Bronchial epithelial cell (primary cell): ENCODE measurements at regions not wholly inside any gene's neighbourhood (a gene's known extent, or its start where the extent isn't known, plus 50 kb on each side); places are given as distances from the start of the nearest gene placed in this dataset.
A peak's percentile ranks its signal among the peaks of the same experiment; 100 is the strongest.
"Not testable (repeated sequence)": the region's sequence is repeated elsewhere in the genome, so short reads cannot be mapped to it uniquely, and the experiment has no call there.

ENCODE experiments used
- DNase-seq: peaks from one replicate; pipeline ENCODE4 v3.0.0-alpha.2; 2010; ENCODE audit warnings: low read depth
- FAIRE-seq: peaks from 2 replicates; lab custom pipeline; 2011; peaks lifted over from hg19 to GRCh38; lab: Jason Lieb, UNC
- H3K27me3 ChIP-seq: 2 replicates; pipeline ENCODE4 v1.5.1; 2011; ENCODE audit warnings: low read length; ENCODE audit not compliant: control insufficient read depth, insufficient read depth
- H3K36me3 ChIP-seq: 2 replicates; pipeline ENCODE4 v1.5.1; 2011; ENCODE audit warnings: low read length; ENCODE audit not compliant: control insufficient read depth, insufficient read depth
- H3K4me3 ChIP-seq: 2 replicates; pipeline ENCODE4 v1.5.1; 2011; ENCODE audit warnings: mild to moderate bottlenecking, low read depth, low read length, control low read depth
- TF ChIP-seq, protein P1 (sequence below): IDR thresholded peaks from 2 replicates; pipeline ENCODE4 v1.5.1; 2011; ENCODE audit warnings: mild to moderate bottlenecking, moderate library complexity, low read length, control low read depth, inconsistent platforms; ENCODE audit not compliant: insufficient read depth, severe bottlenecking

DNA sequence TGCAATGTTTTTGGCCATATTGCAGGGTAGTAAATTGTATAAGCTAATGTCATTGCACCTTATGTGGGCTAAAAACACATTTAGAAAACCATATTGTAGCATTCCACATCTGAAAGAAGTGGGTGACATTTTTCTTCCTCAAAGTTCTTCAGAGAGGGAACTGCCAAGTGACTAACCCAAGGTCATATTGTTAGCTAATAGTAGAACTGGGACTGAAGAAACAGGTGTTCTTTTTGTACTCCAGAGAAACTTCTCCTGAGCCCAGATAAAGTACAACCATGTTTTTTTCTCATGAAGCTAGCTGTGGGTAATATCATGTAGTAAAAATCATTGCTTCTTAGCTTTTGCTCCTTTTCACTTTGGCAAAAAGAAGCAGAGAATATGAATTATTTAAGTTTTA, 333.0 kb downstream of the NSUN3 start:
- TF ChIP-seq, protein P1, sequence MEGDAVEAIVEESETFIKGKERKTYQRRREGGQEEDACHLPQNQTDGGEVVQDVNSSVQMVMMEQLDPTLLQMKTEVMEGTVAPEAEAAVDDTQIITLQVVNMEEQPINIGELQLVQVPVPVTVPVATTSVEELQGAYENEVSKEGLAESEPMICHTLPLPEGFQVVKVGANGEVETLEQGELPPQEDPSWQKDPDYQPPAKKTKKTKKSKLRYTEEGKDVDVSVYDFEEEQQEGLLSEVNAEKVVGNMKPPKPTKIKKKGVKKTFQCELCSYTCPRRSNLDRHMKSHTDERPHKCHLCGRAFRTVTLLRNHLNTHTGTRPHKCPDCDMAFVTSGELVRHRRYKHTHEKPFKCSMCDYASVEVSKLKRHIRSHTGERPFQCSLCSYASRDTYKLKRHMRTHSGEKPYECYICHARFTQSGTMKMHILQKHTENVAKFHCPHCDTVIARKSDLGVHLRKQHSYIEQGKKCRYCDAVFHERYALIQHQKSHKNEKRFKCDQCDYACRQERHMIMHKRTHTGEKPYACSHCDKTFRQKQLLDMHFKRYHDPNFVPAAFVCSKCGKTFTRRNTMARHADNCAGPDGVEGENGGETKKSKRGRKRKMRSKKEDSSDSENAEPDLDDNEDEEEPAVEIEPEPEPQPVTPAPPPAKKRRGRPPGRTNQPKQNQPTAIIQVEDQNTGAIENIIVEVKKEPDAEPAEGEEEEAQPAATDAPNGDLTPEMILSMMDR: no peak
- H3K27me3 ChIP-seq: no peaks in the 10 kb centered on the region
- no peaks in the 10 kb centered on the region for H3K36me3 ChIP-seq
- H3K4me3 ChIP-seq: no peak overlapping the region
- FAIRE-seq (no peak), DNase-seq (no peak)

DNA sequence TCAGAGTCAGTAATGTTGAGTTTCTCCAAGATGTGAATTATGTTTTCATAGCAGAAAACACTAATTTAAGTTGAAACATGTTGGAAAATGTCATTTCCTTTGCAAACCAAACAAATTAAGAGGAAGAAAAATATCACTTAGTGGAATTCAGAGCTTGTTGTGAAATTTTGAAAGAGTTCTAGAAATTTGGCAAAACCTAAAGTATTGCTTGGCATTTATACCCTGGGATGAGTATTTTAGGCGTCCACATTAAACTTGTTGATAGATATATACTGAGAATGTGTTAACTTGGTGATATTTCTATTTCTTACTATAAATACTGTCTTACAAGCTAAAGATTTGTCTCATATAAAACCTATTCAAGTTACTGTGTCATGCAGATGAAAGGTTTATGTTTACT, 335.2 kb downstream of the NSUN3 start:
- FAIRE-seq (no peak), DNase-seq (no peak)
- TF ChIP-seq, protein P1: no peak
- Histone ChIP-seq H3K27me3 (no peaks in the 10 kb centered on the region), H3K36me3 (no peaks in the 10 kb centered on the region), H3K4me3 (no peak overlapping the region)

DNA sequence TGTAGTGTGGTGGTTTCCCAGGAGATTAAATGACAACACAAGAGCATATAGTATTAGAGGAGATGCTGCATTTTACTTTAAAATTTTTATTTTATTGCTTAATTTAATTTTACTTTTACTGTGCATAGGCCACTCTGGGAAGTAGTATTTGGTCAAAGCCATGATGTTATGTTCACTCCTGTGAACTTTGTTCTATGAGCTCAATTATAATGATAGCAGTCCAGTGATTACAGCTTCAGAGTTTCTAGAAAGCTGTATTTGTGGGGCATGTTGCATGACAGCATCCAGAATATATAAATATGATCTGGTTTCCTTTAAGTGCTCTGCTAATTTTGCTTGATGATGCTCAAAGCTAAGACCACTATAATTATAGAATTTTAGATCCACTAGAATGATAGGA, 338.6 kb downstream of the NSUN3 start:
- Histone ChIP-seq H3K4me3 (no peak overlapping the region), H3K27me3 (no peaks in the 10 kb centered on the region), H3K36me3 (no peaks in the 10 kb centered on the region)
- DNase-seq: no peak
- TF ChIP-seq, protein P1: no peak
- FAIRE-seq: no peak

DNA sequence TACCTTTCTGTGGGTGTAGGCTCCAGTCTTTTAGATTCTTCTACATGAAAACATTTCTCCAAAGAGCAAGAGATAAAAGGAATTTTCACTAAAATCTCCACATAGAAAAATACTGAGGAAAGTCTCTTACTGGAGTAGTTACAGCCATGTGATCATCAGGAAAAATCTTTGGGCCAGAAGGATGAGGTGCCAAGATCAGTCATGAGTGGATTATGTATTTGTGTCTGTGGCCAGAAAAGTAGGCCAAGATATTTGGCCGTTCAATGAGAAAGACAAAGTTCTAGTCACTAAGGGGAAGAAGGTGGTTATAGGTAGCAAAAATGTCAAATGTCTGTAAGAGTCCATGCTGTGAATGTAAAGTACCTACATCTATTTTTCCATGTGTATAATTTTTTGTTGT, 339.3 kb downstream of the NSUN3 start:
- DNase-seq (no peak), FAIRE-seq (no peak)
- H3K36me3 ChIP-seq: no peaks in the 10 kb centered on the region
- TF ChIP-seq, protein P1: no peak
- no peaks in the 10 kb centered on the region for H3K27me3 ChIP-seq
- no peak overlapping the region for H3K4me3 ChIP-seq

DNA sequence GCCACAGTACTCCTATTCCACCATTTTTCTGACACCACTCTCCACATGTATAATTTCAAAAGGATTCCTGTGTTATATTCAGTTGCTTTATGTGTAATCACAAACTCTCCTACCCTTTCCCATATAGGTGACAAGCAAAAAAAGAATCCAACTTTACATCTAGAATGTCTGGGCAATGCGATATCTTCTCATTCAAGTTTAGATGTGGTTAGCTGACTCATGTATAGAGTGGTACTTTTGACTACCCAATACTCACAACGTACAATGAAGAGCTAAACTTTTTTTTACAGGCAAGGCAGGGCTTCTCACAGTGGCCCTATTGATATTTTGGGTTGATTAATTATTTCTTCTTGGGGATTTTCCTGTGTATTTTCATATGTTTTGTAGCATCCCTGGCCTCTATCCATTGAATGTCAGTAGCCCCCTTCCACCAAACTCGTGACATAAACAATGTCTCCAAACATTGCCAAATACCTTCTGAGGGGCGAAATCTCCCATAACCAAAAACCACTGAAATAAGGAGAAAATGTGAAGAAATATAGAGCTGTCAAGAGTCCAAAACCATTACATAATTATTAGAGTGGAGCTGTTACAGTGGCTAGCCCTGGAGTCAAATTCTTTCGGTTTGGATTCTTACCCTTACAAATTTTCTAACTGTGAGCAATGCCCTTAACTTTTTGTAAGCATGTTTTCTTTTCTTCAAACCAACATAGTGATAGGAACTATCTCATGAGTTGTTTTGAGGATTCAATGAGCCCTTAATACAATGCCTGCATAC, 342.6 kb downstream of the NSUN3 start:
- TF ChIP-seq, protein P1: no peak
- DNase-seq (peak; percentile 3), FAIRE-seq (no peak)
- Histone ChIP-seq H3K36me3 (no peaks in the 10 kb centered on the region), H3K27me3 (no peaks in the 10 kb centered on the region), H3K4me3 (no peak overlapping the region)

DNA sequence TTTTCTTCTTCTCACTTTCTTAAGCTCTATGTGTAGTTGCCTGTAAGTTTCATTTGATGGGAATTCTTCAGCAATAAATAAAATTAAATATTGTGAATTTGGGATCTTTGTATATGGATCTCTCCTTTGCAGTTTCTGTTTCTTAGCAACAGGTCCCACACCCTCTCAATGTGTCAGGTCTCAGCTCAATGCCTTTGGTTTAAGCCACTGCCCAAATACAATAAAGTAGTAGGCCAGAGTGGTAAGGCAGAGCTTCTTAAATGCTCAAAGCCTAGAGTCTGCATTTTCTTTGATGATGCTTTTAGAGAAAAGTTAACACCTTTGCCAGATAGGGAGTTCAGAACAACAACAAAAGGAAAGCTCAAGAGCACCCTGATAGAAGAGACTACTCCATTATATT, 343.7 kb downstream of the NSUN3 start:
- no peak for FAIRE-seq
- no peak overlapping the region for H3K4me3 ChIP-seq
- TF ChIP-seq, protein P1: no peak

DNA sequence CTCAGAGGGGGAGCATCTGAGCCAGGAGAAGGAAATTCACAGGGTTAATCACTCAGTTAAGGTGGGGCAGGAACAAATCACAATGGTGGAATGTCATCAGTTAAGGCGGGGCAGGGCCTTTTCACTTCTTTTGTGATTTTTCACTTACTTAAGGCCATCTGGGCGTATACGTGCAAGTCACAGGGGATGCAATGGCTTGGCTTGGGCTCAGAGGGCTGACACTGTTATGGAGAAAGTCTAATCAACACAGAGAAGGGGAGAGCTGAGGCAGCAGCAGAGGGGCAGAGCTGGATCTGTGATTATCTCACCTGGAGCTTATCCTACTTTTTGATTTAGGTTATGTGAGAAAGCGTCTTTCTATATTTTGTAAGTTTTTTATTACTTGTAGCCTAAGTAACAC, 350.1 kb downstream of the NSUN3 start:
- H3K27me3 ChIP-seq, H3K36me3 ChIP-seq, DNase-seq, H3K4me3 ChIP-seq, FAIRE-seq: not testable (repeated sequence)

More for the DNA sequence above, 343.7 kb downstream of the NSUN3 start:
- Histone ChIP-seq H3K27me3 (no peaks in the 10 kb centered on the region), H3K36me3 (no peaks in the 10 kb centered on the region)
- DNase-seq: no peak
